Peyer's patch (tissue), 4 donors: ENCODE measurements at regions not wholly inside any gene's neighbourhood (a gene's known extent, or its start where the extent isn't known, plus 50 kb on each side); places are given as distances from the start of the nearest gene placed in this dataset.

ENCODE experiments used
- CTCF ChIP-seq, 6 experiments: fragments of 450-650 bp in 4 of 6; fragments of 200-600 bp in 2 of 6; sonication (generic) in 1 of 6; IDR thresholded peaks; one replicate each; pipeline ENCODE4 v1.5.1; 2017 to 2019; ENCODE audit warnings: antibody characterized with exemption in 6 of 6, mild to moderate bottlenecking in 3 of 6, moderate library complexity in 1 of 6
- POLR2A ChIP-seq, 2 donors: fragments of 450-650 bp; IDR thresholded peaks; one replicate each; pipeline ENCODE4 v1.5.1; 2017; ENCODE audit warnings: antibody characterized with exemption in 2 of 2, mild to moderate bottlenecking in 2 of 2, moderate library complexity in 2 of 2

DNA sequence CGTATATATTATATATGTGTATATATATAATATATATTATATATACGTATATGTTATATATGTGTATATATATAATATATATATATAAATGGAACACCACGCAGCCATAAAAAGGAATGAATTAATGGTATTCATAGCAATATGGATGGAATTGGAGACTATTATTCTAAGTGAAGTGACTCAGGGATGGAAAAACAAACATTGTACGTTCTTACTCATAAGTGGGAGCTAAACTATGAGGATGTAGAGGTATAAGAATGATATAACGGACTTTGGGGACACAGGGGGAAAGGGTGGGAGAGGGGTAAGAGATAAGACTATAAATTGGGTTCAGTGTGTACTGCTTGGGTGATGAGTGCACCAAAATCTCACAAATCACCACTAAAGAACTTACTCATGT, 1388.9 kb downstream of the C4orf33 start:
- TF ChIP-seq CTCF (IDR thresholded peaks at IDR 0.05), result no peak
- no peak for TF ChIP-seq POLR2A (IDR thresholded peaks at IDR 0.05)
